ENCODE measurements at regions not wholly inside any gene's neighbourhood (a gene's known extent, or its start where the extent isn't known, plus 50 kb on each side); places are given as distances from the start of the nearest gene placed in this dataset.
"Not testable (repeated sequence)": the region's sequence is repeated elsewhere in the genome, so short reads cannot be mapped to it uniquely, and the experiment has no call there.

DNA sequence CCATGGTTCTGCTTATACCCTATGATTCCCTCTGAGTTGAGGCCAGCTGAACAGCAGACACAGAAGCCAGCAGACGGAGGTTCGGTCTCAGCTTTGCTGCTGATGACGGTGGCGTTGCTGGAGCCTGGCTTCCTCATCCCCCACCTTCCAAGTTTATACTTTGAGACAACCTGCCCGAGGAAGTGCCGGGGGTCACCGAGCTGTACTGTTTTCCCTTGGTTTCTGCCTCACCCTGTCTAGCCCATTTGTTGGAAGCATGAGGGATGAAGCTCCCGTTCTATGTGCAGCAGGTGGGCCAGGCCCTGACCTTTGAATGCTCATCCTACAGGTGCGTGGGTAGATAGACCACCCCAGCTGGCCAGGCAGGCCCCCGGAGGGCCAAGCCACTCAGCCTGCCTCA is 117.3 kb downstream of the MYCN start:
- DNase-seq = no peak

DNA sequence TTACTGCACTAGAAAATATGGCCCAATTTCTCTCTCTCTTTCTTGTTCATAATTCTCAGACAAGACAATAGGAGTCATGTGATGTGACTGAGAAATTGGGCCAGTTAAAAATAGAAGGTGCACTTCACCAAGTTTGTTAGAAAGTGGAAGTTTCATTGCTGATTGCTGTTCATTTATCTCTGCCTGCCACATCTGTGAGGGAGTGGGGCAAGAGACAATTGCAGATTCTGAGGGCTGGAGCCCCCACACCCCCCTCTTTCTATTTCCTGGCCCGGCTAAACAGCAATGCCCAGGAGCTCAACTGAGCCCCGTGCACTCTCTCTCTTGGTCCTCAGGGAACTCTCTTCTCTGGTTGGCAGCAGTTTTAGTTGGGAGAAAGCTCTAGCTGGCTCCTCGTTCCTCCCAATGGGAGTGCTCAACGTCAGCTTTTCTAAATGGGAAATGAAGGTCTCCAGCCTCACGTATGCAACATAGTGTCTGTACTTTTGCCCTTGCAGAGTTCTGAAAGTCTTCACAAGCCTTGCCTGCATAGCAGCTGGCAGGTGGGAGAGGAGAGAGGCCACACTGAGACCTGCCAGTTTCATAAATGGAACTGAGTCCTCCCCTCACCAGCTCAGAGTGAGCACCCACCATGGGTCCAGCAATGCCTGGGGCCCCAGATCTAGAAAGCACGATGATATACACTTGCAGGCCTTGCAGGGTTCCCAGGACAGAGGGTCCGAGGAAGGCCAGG is 115.7 kb downstream of the MYCN start:
- no peak for DNase-seq

DNA sequence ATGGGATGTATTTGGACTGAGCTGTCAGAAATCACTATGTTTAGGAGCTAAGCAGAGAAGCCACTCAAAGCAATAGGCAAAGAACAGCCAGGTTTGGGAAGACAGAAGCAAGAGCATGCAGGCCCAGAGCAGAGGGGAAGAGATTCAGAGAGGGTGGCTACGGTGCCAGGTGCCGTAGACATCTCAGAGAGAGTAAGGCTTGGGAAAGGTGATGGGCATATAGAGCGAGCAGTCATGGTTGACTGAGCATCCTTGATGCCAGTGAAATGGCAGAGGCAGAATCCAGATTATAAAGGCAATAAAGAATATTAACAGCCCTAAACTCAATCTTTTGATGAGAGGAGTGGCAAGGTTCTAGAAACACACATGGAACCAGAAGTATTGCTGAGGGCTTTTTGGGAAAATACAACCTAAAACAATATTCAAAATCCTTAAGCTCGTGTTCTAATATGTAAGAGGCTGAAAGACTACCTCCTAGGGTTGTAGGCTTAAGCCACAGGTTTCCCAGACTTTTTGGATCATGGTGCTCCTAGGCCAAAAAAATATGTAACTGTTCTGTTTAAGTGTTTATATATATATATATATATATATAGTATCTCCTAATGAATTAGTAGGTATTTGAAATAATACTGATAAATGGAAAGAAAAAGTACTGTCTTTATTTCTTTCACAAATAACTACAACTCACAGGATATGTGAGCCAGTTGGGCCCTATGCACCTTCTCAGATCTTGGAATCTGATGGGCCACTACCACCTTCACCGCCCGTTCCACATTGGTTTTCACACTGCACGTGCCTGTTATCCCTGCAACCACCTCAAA is 113.3 kb downstream of the MYCN start:
- DNase-seq = no peak

DNA sequence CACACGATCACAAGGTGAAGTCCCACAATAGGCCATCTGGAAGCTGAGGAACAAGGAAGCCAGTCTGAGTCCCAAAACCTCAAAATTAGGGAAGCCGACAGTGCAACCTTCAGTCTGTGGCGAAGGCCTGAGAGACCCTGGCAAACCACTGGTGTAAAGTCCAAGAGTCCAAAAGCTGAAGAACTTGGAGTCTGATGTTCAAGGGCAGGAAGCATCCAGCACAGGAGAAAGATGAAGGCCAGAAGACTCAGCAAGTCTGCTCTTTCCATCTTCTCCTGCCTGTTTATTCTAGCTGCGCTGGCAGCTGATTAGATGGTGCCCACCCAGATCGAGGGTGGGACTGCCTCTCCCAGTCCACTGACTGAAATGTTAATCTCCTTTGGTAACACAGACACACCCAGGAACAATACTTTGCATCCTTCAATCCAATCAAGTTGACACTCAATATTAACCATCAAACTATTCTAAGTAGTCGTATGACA is 112.3 kb downstream of the MYCN start:
- DNase-seq = not testable (repeated sequence)

DNA sequence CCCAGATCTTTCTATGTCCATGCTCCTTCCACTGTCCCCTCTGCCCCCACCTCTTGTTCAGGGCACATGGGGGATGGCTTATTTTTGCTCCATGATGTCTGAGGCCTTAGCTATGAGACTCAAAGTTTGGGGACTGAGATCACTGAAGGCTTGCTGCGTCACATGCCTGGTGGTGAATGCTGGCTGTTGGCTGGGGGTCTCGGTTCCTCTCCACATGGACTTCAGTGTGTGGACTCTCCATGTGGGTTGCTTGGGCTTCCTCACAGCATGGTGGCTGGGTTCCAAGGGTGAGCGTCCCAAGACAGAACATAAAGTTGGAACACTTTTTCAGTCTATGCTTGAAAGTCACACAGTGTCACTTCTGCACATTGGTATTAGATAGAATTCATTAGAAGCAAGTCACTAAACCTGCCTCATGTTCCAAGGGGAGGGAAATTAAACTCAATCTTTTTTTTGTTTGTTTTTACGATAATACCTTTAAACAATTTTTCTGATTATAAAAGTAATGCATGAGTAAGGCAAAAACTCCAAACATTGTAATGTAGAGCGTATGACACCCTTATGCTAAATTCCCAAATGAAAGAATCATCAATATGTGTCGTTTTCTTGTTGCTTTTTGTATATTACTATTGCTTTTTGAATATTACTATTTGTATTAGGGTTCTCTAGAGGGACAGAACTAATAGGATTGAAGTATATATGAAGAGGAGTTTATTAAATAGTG is 111.7 kb downstream of the MYCN start:
- no peak for DNase-seq

DNA sequence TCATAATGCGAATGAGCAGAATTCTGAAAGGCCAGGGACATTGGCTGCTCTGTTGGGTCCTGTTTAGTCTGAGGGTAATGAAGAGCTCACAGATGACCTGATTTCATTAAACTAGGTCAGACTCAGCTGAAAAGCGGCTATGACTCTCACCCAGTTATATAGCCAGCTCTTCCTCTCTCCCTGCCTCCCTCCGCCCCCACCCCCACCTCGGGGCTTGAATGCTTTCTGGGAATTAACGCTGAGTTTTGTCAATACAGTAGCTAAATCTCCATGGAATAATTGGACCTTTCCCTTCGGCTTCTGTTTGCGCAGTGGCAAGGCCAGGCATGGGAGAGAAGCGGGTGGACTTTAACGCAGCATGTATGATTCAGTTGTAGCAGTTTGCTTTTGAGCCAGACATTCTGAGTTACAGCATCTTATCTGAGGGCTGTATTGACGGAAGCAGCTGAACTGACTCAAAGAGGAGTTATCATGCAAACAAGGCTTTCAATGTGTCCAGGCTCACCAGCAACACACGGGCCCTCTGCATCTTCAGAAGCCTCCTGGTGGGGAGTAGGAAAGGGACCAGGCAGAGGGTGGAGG is 110.6 kb downstream of the MYCN start:
- DNase-seq = no peak

DNA sequence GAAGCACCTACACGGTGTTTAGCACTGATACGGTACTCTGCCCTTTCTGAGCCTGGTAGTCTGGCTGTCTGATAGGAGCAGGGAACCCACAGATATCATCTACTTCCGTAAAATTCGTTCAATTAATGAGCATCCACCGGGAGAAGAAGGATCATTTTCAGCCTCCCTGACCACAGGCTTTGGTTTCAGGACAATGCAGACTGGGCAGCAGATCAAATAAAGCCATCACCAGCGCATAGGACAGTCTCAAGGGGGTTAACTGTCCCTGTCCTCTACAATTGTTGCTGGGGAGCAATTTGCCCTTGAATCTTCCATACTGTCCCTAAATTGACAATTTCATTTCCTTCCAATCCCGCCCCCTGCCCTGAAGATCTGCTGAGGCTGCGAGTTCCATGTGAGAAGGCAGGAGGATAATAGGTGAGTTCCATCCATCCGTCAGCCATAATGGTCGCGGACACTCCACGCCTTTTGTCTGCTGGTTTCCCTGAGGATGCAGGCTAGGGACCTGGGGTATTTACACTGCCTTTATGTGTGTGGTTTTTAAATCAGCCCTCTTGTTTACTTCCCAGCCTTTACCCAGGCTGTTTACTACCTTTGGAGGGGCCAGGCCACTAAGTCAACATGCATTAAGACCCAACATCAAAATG is 110.0 kb downstream of the MYCN start:
- no peak for DNase-seq

DNA sequence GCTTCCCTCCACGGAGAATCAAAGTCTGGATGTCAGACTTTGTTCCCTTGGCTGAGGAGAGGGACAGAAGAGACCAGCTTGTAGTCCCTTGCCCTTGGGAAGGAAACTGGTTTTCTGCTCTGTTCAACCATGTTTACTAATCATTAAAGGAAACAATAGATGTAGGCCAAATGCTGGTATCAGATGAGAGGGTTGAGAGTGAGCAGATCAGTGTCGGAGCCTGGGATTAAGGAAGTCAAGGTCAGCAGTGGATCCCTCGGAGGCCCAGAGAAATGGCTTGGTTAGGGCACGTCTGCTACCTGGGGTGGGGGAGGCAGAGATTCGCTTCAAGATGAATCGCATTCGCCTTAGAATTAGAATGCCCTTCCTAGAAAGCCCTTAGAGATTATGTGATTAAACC is 109.1 kb downstream of the MYCN start:
- DNase-seq = no peak

DNA sequence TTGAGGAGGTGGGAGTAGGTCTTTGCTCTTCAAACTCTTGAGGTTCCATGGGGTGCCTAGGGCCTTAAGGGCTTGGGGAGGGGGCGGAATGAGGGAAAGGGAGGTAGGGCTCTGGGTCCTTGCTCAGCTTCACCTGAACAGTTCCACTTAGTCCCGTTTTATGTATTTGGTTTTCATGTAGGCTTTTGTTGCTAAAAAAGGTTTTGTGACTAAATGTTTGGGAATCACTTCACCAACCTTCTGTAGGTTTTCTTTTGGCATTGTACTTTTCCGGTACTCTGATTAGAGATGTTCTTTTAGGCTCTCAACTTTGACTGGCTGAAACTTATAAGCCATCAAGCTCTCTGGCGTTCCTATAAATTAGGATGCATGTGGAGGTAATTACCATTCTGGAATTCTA is 108.1 kb downstream of the MYCN start:
- DNase-seq = no peak

DNA sequence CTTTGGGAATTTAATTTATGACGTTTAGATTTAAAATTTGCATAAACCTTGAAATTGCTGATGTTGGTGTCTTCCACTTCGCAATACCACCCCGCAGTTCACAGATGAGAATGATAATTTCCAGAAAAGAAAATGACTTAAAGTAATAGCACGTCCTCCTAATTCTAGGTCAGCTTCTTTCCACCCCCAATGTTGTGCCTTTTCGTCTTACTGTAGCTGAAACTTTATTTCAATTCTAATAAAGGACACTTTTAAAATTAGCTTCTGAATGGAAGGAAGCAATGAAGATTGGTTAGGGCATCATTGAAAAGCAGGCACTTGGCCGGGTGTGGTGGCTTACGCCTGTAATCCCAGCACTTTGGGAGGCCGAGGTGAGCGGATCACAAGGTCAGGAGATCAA is 107.4 kb downstream of the MYCN start:
- DNase-seq = no peak

DNA sequence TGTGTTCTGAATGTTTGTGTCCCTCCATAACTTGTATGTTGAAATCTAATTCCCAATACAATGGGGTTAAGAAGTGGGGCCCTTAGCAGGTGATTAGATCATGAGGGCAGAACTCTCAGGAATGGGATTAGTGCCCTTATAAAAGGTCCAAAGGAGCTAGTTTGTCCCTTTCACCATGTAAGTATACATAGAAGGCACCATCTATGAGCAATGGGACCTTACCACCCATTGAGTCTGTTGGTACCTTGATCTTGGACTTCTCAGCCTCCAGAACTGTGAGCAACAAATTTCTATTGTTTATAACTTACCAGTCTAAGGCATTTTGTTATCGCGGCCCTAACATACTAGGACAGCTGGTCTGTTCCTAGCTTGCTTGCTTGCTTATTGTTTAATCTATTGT is 106.3 kb downstream of the MYCN start:
- DNase-seq = no peak

DNA sequence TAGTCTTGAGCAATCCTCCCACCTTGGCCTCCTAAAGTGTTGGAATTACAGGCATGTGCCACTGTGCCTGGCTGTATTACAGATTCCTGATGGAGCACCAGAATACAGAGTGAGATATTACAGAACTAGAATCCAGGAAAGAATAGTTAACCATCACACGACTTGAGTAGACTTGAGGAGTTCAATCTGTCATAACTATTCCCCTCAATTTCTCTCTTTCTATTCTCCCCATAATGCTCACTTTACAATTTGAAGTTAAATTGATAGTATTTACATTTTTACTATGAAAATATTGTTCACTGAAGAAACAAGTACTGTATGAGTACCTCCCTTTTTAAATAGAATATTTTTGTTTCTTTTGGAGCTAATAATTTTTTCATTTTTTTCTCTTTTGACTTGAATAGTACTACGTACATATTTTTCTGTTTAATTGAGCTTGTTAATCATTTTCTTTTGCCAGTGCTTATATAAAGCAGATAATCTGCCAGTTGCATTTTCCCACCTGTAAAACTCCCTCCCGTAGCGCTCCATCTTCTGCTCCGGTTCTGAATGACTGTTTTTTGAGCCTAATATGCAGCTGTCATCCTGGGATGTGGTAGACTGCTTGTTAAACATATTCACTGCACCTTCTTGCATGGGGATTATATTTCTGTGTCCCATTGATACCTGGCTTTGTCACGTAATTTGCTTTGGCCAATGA is 105.5 kb downstream of the MYCN start:
- no peak for DNase-seq

DNA sequence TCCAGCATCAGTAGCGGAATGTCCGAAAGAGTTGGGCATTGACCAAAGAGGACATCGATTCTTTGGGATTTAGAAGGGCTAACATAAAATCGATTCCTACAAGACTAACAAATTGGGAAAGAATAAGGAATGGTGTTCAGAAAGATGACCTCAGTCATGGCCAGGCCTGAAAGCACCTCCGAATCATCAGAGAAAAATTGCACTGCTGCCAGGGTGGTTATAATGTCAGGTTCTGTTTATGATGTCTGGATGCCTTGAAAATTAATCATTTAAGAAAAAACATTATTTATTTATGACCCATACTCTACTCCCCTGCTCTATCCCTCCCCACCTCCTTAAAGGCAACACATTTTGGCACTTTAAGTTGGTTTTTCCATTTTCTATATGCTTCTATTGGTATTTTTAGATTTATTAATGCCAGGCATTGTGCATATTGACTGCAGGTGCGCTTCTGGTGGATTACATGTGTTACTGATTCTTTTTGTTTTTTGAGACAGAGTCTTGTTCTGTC is 104.7 kb downstream of the MYCN start:
- no peak for DNase-seq

DNA sequence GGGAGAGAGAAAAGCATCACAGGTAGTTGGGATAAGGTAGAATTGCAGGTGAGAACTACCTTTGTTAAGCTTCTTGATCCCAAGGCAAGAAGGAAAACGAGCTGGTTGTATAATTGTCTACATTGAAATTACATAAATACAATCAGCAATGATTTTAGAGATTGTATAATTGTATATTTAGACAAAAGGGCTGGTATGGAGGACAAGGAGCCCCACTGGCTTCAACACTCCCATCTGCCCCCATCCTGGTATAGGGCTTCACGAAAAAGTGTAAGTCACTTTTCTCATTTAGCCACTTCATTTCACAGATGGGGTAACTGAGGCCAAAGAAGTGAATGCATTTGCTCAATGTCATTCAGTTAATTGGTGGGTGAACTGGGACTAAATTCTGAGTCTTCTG is 103.3 kb downstream of the MYCN start:
- no peak for DNase-seq

DNA sequence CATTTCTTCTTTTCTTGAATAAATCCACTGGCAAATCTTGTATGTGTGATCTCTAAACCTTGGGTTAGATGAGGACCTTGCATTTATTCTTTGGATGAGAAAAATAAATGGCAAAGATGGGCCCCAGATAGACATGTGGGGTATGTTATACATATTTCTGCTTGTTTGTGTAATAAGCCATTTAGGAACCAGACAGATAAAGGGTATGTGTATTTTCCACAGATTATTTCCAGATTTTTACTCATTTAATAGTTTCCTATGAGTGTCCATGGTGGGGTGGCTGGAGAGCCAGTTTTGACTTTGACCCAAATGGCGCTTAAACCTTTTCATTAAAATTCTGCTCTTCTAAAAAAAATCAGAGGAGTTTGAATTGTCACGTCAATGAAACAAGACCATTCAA is 102.8 kb downstream of the MYCN start:
- DNase-seq = no peak

DNA sequence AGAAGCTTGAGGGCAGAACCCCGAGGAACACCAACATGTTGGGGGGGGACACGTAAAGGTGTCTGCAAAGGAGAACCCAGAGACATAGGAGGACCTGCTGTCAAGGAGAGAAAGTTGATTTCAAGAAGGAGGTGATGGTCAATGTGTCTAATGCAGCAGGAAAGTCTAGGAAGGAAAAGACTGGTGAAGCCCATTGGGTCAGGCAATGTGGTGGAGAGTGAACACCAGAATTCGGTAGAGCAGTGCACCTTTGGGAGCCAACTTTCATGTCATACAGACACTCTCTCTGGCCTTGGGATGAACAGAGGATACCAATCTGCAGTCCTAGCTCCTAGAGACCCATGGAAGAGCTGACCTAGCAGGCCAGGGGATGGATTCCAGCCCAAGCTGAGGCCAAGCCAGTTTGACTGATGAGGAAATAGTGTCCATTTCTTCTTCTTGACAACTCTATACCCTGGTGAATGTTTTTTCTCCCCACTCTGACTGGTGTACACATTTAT is 101.9 kb downstream of the MYCN start:
- no peak for DNase-seq

DNA sequence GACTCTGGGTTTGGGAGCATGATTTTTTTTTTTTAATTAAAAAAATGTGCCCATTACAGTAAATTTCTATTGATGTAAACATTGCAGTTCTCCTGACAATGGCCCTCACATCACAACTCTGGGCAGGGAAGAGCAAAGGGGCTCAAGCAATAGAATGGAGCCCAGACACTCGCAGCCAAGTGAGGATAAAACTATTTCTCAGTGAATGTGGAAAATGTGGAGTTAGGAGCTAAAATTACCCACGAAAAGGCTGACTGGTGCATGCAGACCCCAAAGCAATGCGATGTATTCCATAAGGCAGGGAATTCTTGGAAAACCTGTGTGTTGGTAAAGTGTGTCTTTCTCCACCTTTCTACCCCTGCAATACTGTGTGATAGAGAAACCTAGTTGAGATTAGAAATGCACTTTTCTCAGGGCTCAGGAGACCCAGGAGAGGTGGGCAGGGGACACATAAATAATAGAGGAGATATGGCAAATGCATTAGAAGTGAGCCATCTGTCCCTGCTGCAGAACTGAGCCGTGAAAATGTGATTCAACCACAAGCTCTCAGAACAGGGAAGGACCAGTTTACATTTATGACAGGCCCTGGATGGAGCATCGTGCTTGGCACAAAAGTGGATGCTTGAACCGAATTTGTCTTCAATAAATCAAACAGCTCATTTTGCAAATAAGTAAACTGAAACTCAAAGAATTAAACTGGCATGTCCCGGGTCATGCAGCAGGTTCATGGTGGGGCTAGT is 100.1 kb downstream of the MYCN start:
- no peak for DNase-seq

DNA sequence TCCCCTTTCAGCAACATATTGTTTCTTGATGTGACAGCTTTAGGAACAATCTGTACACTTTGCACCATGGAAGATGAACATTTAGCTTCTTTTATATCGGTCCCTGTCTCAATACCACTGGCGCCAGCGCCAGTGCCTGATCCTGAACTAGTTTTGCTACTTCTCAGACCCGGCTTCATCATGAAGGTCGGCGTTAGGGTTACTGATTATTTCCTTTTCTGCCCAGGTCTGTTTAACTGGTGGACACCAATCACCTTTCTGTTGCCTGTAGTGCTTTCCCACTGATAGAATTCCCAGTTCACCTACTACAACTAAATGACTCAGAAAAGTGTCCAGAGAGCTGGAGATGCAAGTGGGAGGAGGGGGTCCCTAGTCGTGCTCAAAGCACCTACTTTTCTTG is 99.5 kb downstream of the MYCN start:
- no peak for DNase-seq

DNA sequence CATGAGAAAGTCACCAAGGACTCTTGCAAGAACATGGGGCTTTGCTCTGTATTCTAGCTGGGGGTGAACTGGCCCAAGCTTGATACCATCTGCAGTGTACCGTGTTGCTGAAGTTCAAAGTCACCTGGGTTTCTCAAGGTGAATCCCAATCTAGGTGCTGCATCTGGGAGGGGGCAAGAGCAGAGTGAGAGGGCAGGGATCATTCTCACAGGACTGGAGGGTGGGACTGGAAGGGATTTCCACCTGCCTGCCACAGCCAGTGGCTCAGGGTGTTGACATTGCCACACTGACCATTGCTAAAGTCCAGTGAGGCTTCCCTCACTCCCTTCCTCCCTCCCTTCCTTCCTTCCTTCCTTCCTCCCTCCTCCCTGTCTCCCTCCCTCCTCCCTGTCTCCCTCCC is 98.7 kb downstream of the MYCN start:
- DNase-seq = no peak

DNA sequence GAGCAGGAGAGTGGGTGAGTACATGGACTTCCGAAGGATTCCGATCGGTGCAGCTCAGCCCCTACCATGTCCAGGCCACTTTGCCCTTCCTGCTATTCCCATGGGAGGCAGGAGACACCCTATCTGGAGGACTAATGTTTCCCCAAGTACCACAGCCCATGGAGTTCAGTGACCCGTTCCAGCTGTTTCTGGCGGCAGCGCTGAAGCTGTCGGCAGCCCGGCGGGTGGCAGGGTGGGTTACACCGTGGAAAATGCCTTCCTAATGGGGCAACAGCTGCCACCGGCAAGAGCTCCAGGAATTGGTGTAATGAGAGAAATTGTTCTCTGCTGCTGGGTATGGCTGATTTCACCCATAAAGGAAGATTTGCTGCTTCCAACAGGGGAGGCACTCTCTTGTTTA is 98.3 kb downstream of the MYCN start:
- peak; percentile 30 for DNase-seq

All from NCI-H524 treated with DMSO at 0.1 percent for 48 hours (cell line).